ENCODE measurements at regions not wholly inside any gene's neighbourhood (a gene's known extent, or its start where the extent isn't known, plus 50 kb on each side); places are given as distances from the start of the nearest gene placed in this dataset.

DNA sequence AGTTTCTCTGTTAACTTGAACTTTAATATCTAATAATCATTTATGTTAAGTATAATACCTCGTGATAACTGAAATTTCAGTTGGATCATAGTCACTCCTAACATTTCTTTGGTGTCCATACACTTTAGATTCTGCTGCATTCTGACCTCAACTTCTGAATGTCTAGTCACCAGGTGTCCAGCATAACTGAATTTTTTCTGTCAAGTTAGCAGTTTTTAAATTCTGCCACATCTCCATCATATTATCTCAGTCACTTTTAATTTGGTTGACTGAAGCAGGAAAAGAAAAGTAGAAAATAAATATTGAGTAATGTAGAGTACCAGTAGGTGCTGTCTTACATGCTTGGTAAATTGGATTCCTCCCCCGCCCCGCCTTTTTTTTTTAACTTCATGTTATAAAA lies 128.6 kb downstream of the TANC2 start:
- Histone ChIP-seq H3K36me3 (peaks cover 0 to 5% of the 10 kb centered on the region in 2 donors), H3K4me3 (no peak overlapping the region), H3K27ac (no peak overlapping the region), H3K27me3 (no peaks in the 10 kb centered on the region), H3K4me1 (no peaks in the 10 kb centered on the region), H3K9me3 (peaks cover 0 to 2% of the 10 kb centered on the region in 2 donors)
- TF ChIP-seq, protein P1, sequence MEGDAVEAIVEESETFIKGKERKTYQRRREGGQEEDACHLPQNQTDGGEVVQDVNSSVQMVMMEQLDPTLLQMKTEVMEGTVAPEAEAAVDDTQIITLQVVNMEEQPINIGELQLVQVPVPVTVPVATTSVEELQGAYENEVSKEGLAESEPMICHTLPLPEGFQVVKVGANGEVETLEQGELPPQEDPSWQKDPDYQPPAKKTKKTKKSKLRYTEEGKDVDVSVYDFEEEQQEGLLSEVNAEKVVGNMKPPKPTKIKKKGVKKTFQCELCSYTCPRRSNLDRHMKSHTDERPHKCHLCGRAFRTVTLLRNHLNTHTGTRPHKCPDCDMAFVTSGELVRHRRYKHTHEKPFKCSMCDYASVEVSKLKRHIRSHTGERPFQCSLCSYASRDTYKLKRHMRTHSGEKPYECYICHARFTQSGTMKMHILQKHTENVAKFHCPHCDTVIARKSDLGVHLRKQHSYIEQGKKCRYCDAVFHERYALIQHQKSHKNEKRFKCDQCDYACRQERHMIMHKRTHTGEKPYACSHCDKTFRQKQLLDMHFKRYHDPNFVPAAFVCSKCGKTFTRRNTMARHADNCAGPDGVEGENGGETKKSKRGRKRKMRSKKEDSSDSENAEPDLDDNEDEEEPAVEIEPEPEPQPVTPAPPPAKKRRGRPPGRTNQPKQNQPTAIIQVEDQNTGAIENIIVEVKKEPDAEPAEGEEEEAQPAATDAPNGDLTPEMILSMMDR (IDR thresholded peaks at IDR 0.05), result no peak
- intact Hi-C loops (cut with DNase I), result no loop called here
- ATAC-seq (no peak), DNase-seq (no peak)

DNA sequence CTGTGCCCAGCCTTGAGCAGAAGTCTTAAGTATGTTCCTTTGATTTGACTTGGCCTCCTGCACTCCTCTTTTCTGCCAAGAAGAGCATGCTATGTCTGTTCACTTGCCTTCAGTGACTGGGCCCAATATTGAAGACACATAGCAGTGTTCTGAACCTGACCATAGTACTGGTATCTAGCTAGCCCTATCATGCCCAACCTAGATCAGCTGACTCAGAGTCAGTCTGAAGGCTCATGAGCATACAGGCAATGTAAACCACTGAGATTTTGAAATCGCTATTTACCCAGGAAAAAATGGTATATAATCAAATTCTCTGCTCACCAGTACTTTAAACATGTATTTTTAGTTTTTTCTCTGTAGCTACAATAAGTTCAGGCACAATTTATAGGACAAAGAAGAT lies 129.4 kb downstream of the TANC2 start:
- no peak for DNase-seq
- intact Hi-C loops (cut with DNase I), result no loop called here
- H3K27ac ChIP-seq, result no peak overlapping the region
- no peaks in the 10 kb centered on the region for H3K4me1 ChIP-seq
- peaks cover 0 to under 1% of the 10 kb centered on the region in 2 donors for H3K9me3 ChIP-seq
- H3K4me3 ChIP-seq, result no peak overlapping the region
- peaks cover 0 to 5% of the 10 kb centered on the region in 2 donors for H3K36me3 ChIP-seq
- ATAC-seq, result no peak
- TF ChIP-seq, protein P1 (IDR thresholded peaks at IDR 0.05), result no peak
- no peaks in the 10 kb centered on the region for H3K27me3 ChIP-seq

DNA sequence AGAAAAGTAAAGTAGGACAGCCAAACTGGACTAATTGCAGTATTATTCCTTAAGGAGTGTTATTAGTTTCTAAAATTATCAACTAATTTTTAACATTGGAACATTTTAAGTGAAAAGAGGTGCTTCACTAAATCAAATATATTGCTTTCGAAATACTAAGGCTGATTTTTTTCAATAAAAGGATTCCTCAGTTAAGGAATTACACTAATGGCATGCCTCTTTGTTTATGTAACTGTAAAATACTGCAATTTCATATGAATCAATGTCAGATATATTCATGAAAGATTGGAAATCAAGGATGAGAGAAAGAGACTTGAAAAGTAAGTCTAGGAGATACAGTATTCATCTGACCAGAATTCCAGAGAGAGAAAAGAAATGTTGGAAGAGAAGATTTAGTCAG lies 129.8 kb downstream of the TANC2 start:
- ATAC-seq, result no peak
- Histone ChIP-seq H3K4me1 (no peaks in the 10 kb centered on the region), H3K27ac (no peak overlapping the region), H3K9me3 (no peaks in the 10 kb centered on the region), H3K4me3 (no peak overlapping the region), H3K27me3 (no peaks in the 10 kb centered on the region), H3K36me3 (peaks cover 0 to 5% of the 10 kb centered on the region in 2 donors)
- TF ChIP-seq, protein P1 (IDR thresholded peaks at IDR 0.05), result no peak
- DNase-seq, result no peak
- intact Hi-C loops (cut with DNase I), result no loop called here

DNA sequence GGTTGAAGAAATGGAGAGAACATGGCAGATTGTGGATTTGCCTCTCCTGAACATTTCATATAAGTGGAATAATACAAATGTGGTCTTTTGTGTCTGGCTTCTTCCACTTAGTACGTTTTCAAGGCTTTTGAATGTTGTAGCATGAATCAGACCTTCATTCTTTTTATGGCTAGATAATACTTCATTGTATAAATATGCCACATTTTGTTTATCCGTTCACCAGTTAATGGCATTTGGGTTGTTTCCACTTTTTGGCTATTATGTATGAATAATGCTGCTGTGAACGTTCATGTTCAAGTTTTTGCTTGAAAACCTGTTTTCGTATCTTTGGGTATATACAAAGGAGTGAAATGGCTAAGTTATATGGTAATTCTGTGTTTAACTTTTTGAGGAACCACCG lies 130.4 kb downstream of the TANC2 start:
- Histone ChIP-seq H3K36me3 (peaks cover 0 to 5% of the 10 kb centered on the region in 2 donors), H3K27ac (no peak overlapping the region), H3K4me1 (no peaks in the 10 kb centered on the region), H3K4me3 (no peak overlapping the region), H3K27me3 (no peaks in the 10 kb centered on the region), H3K9me3 (no peaks in the 10 kb centered on the region)
- TF ChIP-seq, protein P1 (IDR thresholded peaks at IDR 0.05), result no peak
- DNase-seq (no peak), ATAC-seq (no peak)
- intact Hi-C loops (cut with DNase I), result no loop called here

DNA sequence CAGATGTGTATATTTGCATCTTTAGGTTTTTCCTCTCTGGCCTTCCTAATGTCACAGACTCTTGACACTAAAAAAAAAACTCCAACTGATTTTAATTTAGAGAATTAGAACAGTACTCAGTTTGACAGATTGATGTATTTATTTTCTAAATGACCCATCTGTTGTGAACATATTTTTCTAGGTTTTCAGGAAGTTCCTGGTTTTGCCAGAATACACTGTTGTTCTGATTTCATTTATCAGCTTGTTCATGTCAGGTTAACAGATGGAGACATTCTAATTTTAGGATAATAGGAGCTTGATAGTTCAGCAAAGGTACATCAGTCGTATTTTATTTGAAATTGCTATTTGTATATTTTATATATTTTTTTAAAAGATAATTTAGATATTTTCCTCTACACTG lies 133.4 kb downstream of the TANC2 start:
- Histone ChIP-seq H3K4me1 (no peaks in the 10 kb centered on the region), H3K9me3 (no peaks in the 10 kb centered on the region), H3K27me3 (no peaks in the 10 kb centered on the region), H3K36me3 (peaks cover 0 to 5% of the 10 kb centered on the region in 2 donors), H3K4me3 (no peak overlapping the region), H3K27ac (no peak overlapping the region)
- DNase-seq (no peak), ATAC-seq (no peak)
- intact Hi-C loops (cut with DNase I), result no loop called here
- TF ChIP-seq, protein P1 (IDR thresholded peaks at IDR 0.05), result no peak

All from left lung (tissue), 4 donors.